ENCODE measurements at regions not wholly inside any gene's neighbourhood (a gene's known extent, or its start where the extent isn't known, plus 50 kb on each side); places are given as distances from the start of the nearest gene placed in this dataset.

GRCh38 chr3:59366218-59366617, 316.4 kb upstream of the CFAP20DC start:
- H3K4me1 ChIP-seq (ENCODE audit: control insufficient read depth in 4 of 4, insufficient read depth in 4 of 4, low read length in 3 of 4): no peaks in the 10 kb centered on the region
- H3K36me3 ChIP-seq (ENCODE audit: control insufficient read depth in 4 of 4, insufficient read depth in 3 of 4, low read depth in 1 of 4, low read length in 3 of 4): no peaks in the 10 kb centered on the region
- 85% methylated on average over 2 of the region's 2 CpGs for WGBS
- peaks cover 0 to 1% (median 0%) of the 10 kb centered on the region in 4 donors for H3K9me3 ChIP-seq (ENCODE audit: control insufficient read depth in 4 of 4, low read length in 3 of 4)
- no peak for DNase-seq (ENCODE audit: low spot score)
- H3K9ac ChIP-seq (ENCODE audit: low read depth in 1 of 2, low read length in 2 of 2): no peak overlapping the region
- peaks cover 0 to 4% (median 0%) of the 10 kb centered on the region in 4 donors for H3K27me3 ChIP-seq (ENCODE audit: control insufficient read depth in 4 of 4, insufficient read depth in 4 of 4, low read length in 3 of 4)
- TF ChIP-seq NR2F2 (IDR thresholded peaks at IDR 0.05) (no peak), TAF1 (conservative IDR thresholded peaks at IDR 0.05) (no peak), FOXA2 (IDR thresholded peaks at IDR 0.05) (no peak), RXRA (IDR thresholded peaks at IDR 0.05) (no peak), HNF4G (IDR thresholded peaks at IDR 0.05) (no peak), YY1 (IDR thresholded peaks at IDR 0.05) (no peak), SP1 (IDR thresholded peaks at IDR 0.05) (no peak), FOXA1 (IDR thresholded peaks at IDR 0.05) (no peak), GABPA (IDR thresholded peaks at IDR 0.05 in 1 of 2, conservative IDR thresholded peaks at IDR 0.05 in 1 of 2) (no peak), HNF4A (conservative IDR thresholded peaks at IDR 0.05) (no peak), EGR1 (IDR thresholded peaks at IDR 0.05; ENCODE audit: low read depth in 2 of 2) (no peak), ATF3 (IDR thresholded peaks at IDR 0.05) (no peak), CTCF (IDR thresholded peaks at IDR 0.05; ENCODE audit: low read depth, low read length, missing input control) (no peak), RAD21 (IDR thresholded peaks at IDR 0.05) (no peak), MAX (IDR thresholded peaks at IDR 0.05) (no peak), JUND (IDR thresholded peaks at IDR 0.05) (no peak), ZBTB33 (IDR thresholded peaks at IDR 0.05) (no peak)
- H3K27ac ChIP-seq (ENCODE audit: low read depth in 1 of 2, low read length in 2 of 2): no peak overlapping the region
- no peak overlapping the region for H3K4me3 ChIP-seq (ENCODE audit: low read depth in 1 of 3, low read length in 3 of 3)

- no peak for DNase-seq (ENCODE audit: low spot score)
- Histone ChIP-seq H3K9ac (ENCODE audit: low read depth in 1 of 2, low read length in 2 of 2) (no peak overlapping the region), H3K27me3 (ENCODE audit: control insufficient read depth in 4 of 4, insufficient read depth in 4 of 4, low read length in 3 of 4) (peaks cover 0 to 4% (median 0%) of the 10 kb centered on the region in 4 donors), H3K27ac (ENCODE audit: low read depth in 1 of 2, low read length in 2 of 2) (no peak overlapping the region), H3K4me3 (ENCODE audit: low read depth in 1 of 3, low read length in 3 of 3) (no peak overlapping the region), H3K36me3 (ENCODE audit: control insufficient read depth in 4 of 4, insufficient read depth in 3 of 4, low read depth in 1 of 4, low read length in 3 of 4) (no peaks in the 10 kb centered on the region), H3K4me1 (ENCODE audit: control insufficient read depth in 4 of 4, insufficient read depth in 4 of 4, low read length in 3 of 4) (no peaks in the 10 kb centered on the region), H3K9me3 (ENCODE audit: control insufficient read depth in 4 of 4, low read length in 3 of 4) (peaks cover 0 to 1% (median 0%) of the 10 kb centered on the region in 4 donors)
- TF ChIP-seq SP1 (IDR thresholded peaks at IDR 0.05) (no peak), NR2F2 (IDR thresholded peaks at IDR 0.05) (no peak), RXRA (IDR thresholded peaks at IDR 0.05) (no peak), GABPA (IDR thresholded peaks at IDR 0.05 in 1 of 2, conservative IDR thresholded peaks at IDR 0.05 in 1 of 2) (no peak), REST (IDR thresholded peaks at IDR 0.05) (no peak), ATF3 (IDR thresholded peaks at IDR 0.05) (no peak), ZBTB33 (IDR thresholded peaks at IDR 0.05) (no peak), JUND (IDR thresholded peaks at IDR 0.05) (no peak), TAF1 (conservative IDR thresholded peaks at IDR 0.05) (no peak), HNF4G (IDR thresholded peaks at IDR 0.05) (no peak), MAX (IDR thresholded peaks at IDR 0.05) (no peak), RAD21 (IDR thresholded peaks at IDR 0.05) (no peak), CTCF (IDR thresholded peaks at IDR 0.05; ENCODE audit: low read depth, low read length, missing input control) (no peak), YY1 (IDR thresholded peaks at IDR 0.05) (no peak)
- 61% methylated on average over 4 of the region's 4 CpGs for WGBS
Observed at GRCh38 chr3:59364496-59364895, 314.7 kb upstream of the CFAP20DC start.
